Eye (tissue), 1 donor: ENCODE measurements at regions not wholly inside any gene's neighbourhood (a gene's known extent, or its start where the extent isn't known, plus 50 kb on each side); places are given as distances from the start of the nearest gene placed in this dataset.
"Not testable (repeated sequence)": the region's sequence is repeated elsewhere in the genome, so short reads cannot be mapped to it uniquely, and the experiment has no call there.

Experiments
- DNase-seq: peaks from one replicate; pipeline ENCODE4 v3.0.0-alpha.2; 2015

GRCh38 chr15:87722941-87723691 is 533.4 kb downstream of the NTRK3 start:
- DNase-seq, result peak; percentile 10

DNA sequence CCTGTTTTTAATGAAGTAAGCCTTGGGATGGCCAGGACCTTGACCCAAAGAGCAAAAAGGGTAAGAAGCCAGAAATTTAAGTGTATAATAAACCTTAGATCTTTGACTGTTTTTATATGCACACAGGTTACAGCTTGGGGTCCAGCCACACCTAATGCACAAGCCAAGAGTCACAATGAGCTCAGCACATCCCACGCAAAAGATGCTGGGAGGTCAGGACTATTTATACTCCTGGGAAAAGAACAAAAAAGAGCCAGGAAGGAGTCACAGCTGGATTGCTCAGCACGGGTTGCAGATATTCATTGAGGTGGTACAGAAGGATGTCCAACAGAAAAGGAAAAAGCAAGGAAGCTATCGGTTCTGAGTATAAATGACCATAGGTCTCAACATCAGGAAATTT is 536.3 kb downstream of the NTRK3 start:
- DNase-seq, result no peak

DNA sequence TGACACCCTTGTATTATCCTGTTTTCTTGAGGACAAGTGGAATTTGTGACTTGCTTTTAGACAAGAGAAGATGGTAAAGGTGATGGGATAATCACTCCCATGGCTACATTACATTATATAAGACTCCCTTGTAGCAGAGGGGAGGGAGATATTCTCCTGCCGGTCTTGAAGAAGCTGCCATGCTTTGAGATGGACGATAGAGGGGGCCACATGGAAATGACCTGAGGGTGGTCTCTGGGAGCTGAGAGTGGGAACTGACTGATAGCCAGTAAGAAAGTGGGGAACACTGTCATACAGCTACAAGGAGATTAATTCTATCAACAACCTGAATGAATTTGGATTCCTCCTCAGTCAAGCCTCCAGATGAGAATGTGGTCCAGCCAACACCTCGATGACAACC is 540.1 kb downstream of the NTRK3 start:
- no peak for DNase-seq

DNA sequence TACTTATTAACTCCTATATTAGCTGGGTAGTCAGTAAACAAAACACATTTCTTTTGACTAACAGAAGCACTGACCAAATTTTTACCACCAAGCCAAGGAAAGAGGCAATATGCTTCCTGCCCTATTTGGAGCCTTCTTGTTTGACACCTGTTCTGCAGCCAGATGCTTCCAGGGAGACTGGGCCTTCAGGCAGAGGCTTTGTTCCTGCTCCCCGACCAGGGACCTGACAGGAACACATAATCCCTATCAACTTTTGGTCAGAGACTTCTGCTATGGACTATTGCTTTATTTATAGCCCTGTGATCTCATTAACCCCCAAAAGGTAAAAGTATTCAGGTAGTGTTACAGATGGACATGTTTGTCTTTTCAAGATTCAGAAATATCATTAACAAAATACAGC is 541.3 kb downstream of the NTRK3 start:
- DNase-seq, result no peak

GRCh38 chr15:87713475-87713879 is 543.1 kb downstream of the NTRK3 start:
- DNase-seq, result no peak

- DNase-seq, result no peak
Observed at GRCh38 chr15:87712211-87712610, 544.3 kb downstream of the NTRK3 start.

- DNase-seq, result no peak
Observed at GRCh38 chr15:87711026-87711425, 545.5 kb downstream of the NTRK3 start.

DNA sequence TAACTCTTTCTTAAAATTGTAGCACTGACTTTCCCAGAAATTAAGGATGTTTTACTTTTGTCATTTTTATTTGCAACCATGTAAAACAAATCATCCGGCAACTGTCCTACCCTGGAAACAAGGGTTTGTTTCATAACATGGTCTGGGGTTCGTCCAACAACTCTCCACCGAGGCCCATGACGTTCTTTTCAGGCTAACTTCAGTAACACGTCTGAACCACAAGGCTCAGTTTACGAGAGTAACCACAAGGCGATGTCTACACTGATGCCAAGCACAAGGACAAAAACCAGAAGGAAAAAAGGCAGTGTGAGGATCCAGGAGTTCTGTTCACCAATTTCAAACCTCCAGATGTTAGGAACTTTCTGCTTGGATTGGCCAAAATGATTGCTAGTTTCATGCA is 546.1 kb downstream of the NTRK3 start:
- DNase-seq, result no peak

DNA sequence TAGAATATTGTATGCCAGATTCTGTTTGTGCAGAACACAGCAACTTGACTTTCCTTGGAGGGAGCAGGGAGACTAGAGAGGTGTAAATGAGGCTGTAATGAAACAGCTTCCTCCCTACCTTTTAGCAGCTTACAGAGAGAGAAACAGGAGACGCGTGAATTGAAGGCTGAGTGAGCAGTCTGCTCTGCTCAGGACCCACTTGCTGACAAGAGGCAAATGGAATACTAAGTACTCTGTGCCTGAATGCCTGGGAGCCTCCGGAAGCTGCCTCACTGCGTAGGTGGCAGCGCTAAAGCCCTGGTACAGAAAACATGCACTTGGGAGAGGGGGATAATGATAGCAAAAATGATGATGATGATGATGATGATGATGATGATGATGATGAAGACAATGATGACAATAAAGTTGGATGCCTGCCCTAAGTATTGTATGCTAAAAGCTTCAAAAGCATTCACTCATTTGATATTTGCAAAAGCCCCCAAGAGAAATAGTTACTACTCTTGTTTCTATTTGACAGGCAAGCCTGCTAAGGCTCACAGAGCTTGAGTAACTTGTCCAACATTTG is 548.9 kb downstream of the NTRK3 start:
- peak; percentile 35 for DNase-seq

GRCh38 chr15:87707071-87707470 is 549.5 kb downstream of the NTRK3 start:
- DNase-seq, result peak; percentile 24

- no peak for DNase-seq
Observed at GRCh38 chr15:87706001-87706400, 550.5 kb downstream of the NTRK3 start.

- DNase-seq, result no peak
Observed at GRCh38 chr15:87704276-87704675, 552.3 kb downstream of the NTRK3 start.

GRCh38 chr15:87703327-87704111 is 553.0 kb downstream of the NTRK3 start:
- no peak for DNase-seq

DNA sequence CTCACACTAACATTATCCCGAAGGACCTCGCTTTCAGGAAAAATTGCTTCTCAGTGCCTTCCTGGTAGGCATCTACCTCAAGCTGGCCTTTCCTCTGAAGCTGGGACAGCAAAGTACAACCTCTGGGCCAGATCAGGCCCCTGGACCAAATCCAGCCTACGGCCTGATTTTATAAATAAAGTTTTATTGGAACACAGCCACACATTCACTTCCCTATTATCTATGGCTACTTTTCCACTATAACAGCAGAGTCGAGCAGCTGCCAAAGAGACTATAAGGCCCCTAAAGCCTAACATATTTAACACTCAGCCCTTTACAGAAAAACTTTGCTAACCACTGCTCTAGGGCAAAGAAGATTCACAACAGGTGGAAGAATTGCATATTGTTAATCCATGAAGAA is 554.3 kb downstream of the NTRK3 start:
- no peak for DNase-seq

GRCh38 chr15:87698467-87698866 is 558.1 kb downstream of the NTRK3 start:
- not testable (repeated sequence) for DNase-seq

- DNase-seq, result no peak
Observed at GRCh38 chr15:87689716-87690115, 566.8 kb downstream of the NTRK3 start.

DNA sequence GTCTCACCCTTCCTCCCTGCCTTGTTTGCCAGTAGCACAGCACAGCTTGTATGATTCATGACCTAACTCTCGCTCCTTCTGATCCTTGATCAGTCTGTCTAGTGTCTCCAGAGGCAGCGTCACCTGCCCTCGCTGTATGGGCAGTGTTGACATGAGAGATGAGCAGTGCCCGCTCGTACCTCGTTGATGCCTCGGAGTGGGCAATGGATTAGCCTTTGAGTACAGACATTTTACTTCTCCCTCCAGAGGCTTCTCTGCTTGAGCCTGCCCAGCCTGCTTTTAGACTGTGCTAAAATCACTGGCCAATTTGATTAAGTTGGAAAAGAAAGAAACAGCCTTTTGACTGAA is 569.0 kb downstream of the NTRK3 start:
- DNase-seq, result no peak

DNA sequence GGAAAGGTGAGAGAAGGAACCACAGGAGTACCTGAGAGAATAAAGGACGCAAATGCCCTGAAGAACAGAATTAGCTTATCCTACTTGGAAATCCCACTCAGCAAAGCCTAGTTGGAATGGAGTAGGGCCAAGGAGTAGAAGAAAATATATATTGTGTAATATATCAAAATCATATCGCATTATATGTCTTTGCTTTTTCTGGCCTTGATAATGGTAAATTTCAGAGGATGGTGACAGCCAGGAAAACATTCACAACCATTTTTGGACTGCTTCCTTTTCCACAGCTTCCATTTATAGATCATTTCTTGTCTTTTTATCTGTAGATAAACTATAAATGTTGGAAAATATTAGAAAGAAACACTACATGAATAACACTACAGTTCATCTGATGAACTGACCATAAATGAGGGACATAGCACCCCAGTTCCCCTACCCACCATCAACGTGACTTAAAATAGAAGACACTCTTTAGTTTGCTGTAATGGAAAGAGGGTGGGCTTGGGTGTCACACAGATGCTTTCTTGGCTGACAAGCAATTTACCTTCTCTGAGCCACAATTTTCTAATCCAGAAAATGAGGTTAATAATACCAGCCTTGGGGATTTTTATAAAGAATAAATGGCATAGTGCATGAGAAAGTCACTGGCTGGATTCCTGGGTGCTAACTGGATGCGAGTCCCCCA is 569.6 kb downstream of the NTRK3 start:
- DNase-seq, result no peak

DNA sequence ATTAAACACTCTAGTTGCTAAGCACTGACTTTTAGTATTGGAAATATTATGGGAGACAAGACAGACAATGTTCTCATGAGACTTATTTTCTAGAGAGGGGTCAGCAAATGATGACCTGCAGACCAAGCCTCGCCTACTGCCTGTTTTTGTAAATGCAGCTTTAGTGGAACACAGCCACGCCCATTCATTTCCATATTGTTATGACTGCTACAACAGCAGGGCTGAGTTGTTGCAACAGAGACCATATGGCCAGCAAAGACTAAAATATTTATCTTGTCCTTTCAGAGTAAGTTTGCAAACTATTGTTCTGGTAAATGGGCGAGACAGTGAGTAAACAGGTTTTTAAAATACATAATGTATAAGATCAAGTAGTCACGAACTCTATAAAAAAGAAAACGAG is 570.2 kb downstream of the NTRK3 start:
- no peak for DNase-seq

DNA sequence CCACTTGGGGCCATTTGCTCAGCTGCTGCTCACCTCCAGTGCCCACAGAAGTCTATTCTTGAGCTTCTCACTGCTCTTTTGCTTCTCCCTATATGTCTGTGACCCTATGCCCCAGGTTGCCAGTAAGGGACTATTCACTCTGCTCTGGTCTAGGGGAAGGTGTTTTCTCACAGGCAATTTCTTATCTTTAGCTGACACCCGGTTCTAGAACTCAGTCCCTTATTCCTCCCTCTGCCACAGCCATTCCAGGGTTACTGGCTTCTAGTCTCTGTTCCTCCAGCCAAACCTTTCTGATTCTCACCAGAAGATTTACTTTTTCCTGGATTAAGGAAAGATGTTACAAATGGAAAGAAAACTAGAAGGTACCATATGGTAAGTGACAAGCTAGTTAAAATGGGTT is 574.0 kb downstream of the NTRK3 start:
- no peak for DNase-seq

DNA sequence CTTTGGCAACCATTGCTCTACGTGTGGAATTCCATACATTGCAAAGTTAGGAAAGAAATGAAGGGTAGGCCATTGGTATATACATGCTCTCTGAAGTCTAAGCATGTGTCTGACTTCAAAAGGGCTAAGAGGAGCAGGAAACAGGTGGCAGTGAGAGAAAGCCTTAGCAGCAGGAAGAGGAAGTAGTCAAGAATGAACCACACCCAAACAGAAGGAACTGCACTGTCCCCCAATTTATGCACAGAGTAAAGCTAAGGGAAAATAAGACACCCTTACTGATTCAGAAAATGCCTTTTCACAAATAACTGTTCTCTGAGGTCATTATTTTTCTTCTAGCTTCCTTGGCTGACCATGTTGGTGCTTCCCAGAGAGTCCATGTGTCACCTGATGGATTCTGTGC is 575.4 kb downstream of the NTRK3 start:
- no peak for DNase-seq

DNA sequence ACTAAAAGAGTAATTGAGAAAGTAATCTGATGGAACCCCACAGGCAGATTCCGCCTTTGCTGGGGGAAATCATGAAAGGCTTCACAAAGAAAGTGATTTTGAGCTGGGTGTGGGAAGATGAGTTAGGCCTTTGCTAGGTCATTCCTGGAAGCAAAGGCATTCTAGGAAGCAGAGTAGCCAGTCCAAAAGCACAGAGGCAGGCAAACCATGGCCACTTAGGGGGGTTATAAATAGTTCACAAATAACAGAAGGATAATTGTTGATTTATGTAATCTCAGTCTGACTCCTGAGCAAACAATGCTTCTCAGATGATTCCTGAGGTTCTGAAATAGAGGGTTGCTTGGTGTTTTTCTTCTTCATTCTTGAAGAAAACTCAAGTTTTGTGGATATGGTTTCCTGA is 576.3 kb downstream of the NTRK3 start:
- DNase-seq, result no peak

DNA sequence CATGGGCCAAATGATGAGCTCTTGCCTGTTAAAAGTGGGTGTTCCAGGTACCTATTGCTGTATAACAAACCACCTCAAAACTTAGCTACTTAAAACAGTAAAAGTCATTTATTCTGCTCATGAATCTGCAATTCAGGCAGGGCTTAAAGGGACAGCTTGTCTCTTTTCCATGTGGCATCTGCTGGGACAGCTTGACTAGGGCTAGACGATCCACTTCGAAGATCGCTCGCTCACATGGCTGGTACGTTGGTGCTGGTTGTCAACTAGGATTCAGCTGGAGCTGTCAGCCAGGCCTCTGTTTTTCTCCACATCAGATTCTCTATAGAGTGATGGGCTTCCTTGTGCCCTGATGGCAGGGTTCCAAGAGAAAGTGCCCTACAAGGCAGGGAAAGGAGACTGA is 581.3 kb downstream of the NTRK3 start:
- no peak for DNase-seq
